ENCODE measurements at regions not wholly inside any gene's neighbourhood (a gene's known extent, or its start where the extent isn't known, plus 50 kb on each side); places are given as distances from the start of the nearest gene placed in this dataset.

DNA sequence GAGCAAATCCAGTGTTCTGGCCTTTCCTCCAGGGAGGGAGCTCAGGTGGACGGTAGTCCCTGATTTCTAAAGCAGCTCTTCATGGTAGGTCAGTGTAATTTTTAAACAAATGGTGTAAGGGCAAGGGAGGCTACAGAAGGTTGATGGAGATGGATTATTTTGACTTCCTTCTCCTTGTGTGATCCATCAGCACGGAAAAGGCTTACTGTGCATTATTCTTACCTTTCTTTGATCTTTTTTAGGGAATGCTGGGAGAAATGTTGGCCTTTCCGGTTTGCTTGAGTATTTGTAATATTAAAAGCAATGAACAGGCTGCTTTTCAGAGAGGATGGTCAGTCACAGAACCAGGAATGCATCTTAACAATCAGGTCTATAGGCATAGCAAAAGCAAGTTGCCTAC, 487.0 kb upstream of the BTBD3 start:
- no peak overlapping the region for H2BK12ac ChIP-seq (ENCODE audit: low read depth, low read length)
- no peak overlapping the region for H3K14ac ChIP-seq (ENCODE audit: insufficient read length)
- no peak overlapping the region for H3K18ac ChIP-seq (ENCODE audit: extremely low read depth, low read length)
- FAIRE-seq (no peak), DNase-seq (ENCODE audit: low read depth in 1 of 2, low spot score in 2 of 2) (no peak)
- no peak overlapping the region for H2BK20ac ChIP-seq (ENCODE audit: low read length)
- ChIA-PET POLR2A (ENCODE audit: partially characterized antibody) (no interaction called here), CTCF (ENCODE audit: partially characterized antibody) (interaction anchor here (0.6 to 1.7 kb wide), 3 partner anchors 12 to 30 kb away, joined by 3 read pairs; no protein-coding TSS in a partner anchor)
- H3K4me1 ChIP-seq (replicated peaks in 1 of 4; ENCODE audit: control insufficient read depth in 3 of 4, insufficient read depth in 4 of 4, low read length in 3 of 4), result peaks cover 0 to 5% (median 2%) of the 10 kb centered on the region in 4 experiments; a peak in 3 of 7 replicates
- no peak overlapping the region for H4K91ac ChIP-seq (replicated peaks; ENCODE audit: insufficient read length, low read length)
- no peaks in the 10 kb centered on the region for H4K20me1 ChIP-seq (replicated peaks in 1 of 2; ENCODE audit: control insufficient read depth in 1 of 2, insufficient read depth in 2 of 2, low read length in 2 of 2)
- 0 out of 8 replicates have a peak, but pooled peaks cover 0 to 4% (median 0%) of the 10 kb centered on the region in 4 experiments for H3K36me3 ChIP-seq (ENCODE audit: control insufficient read depth in 2 of 4, insufficient read depth in 4 of 4, low read length in 3 of 4)
- no peak overlapping the region for H2BK120ac ChIP-seq (replicated peaks; ENCODE audit: low read depth, low read length)
- no peak overlapping the region for H2BK5ac ChIP-seq (ENCODE audit: low read depth, low read length)
- H4K5ac ChIP-seq (ENCODE audit: insufficient read length, low read depth, low read length), result no peak overlapping the region
- TF ChIP-seq SIN3A (conservative IDR thresholded peaks at IDR 0.05 in 1 of 2, IDR thresholded peaks at IDR 0.05 in 1 of 2; ENCODE audit: low read depth in 1 of 2, low read length in 2 of 2) (no peak), TCF12 (IDR thresholded peaks at IDR 0.05; ENCODE audit: low read depth, low read length) (no peak), YY1 (IDR thresholded peaks at IDR 0.05; ENCODE audit: low read depth, low read length) (no peak), GTF2F1 (IDR thresholded peaks at IDR 0.05; ENCODE audit: borderline replicate concordance, low read depth, low read length) (no peak), NRF1 (IDR thresholded peaks at IDR 0.05; ENCODE audit: low read depth, low read length) (no peak), BRCA1 (IDR thresholded peaks at IDR 0.05; ENCODE audit: low read depth, low read length) (no peak), SIRT6 (IDR thresholded peaks at IDR 0.05; ENCODE audit: low read length) (no peak)
- TF ChIP-seq, protein P1, sequence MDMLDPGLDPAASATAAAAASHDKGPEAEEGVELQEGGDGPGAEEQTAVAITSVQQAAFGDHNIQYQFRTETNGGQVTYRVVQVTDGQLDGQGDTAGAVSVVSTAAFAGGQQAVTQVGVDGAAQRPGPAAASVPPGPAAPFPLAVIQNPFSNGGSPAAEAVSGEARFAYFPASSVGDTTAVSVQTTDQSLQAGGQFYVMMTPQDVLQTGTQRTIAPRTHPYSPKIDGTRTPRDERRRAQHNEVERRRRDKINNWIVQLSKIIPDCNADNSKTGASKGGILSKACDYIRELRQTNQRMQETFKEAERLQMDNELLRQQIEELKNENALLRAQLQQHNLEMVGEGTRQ (IDR thresholded peaks at IDR 0.05; ENCODE audit: low read length), result no peak
- H3K56ac ChIP-seq (replicated peaks; ENCODE audit: insufficient read length, low read depth, low read length), result no peak overlapping the region
- H3K23ac ChIP-seq (ENCODE audit: insufficient read length), result no peak overlapping the region
- no peak overlapping the region for H3K4ac ChIP-seq (replicated peaks; ENCODE audit: insufficient read length, low read depth, low read length)
- H3K4me2 ChIP-seq (ENCODE audit: insufficient read depth in 1 of 2, low read depth in 2 of 2, low read length in 2 of 2), result no peak overlapping the region
- no peak overlapping the region for H3K4me3 ChIP-seq (ENCODE audit: extremely low read depth in 1 of 4, insufficient read depth in 2 of 4, low read depth in 3 of 4, low read length in 4 of 4)
- H3K79me2 ChIP-seq (ENCODE audit: control insufficient read depth in 1 of 2, insufficient read depth in 2 of 2, low read length in 2 of 2), result no peaks in the 10 kb centered on the region
- H3K9me3 ChIP-seq (ENCODE audit: insufficient read depth in 2 of 2, low read depth in 1 of 2, low read length in 1 of 2), result peaks cover 11 to 12% of the 10 kb centered on the region in 2 experiments
- H3K79me1 ChIP-seq (ENCODE audit: low read depth, low read length), result no peaks in the 10 kb centered on the region
- H3K27ac ChIP-seq (ENCODE audit: low read depth, low read length), result no peak overlapping the region
- 0 out of 2 replicates have a peak overlapping the region, but pooled peaks have one; percentile 36 for H2AFZ ChIP-seq (ENCODE audit: low read length)
- H3K9ac ChIP-seq (replicated peaks in 1 of 4; ENCODE audit: extremely low read depth in 1 of 4, low read depth in 3 of 4, low read length in 3 of 4), result no peak overlapping the region
- no peak overlapping the region for H2AK5ac ChIP-seq (ENCODE audit: low read depth, low read length)
- 91% methylated on average over 3 of the region's 3 CpGs; no CpG with 5 or more reads in 1 of the 2 experiments for WGBS, 2 experiments (ENCODE audit: extremely low coverage in 1 of 2, insufficient coverage in 1 of 2, insufficient read length in 1 of 2, insufficient replicate concordance in 2 of 2, low coverage in 1 of 2, low lambda C conversion rate in 2 of 2, missing lambda C conversion rate in 1 of 2)
- no peaks in the 10 kb centered on the region for H3K23me2 ChIP-seq (ENCODE audit: low read depth, low read length)
- no peak overlapping the region for H2BK15ac ChIP-seq (ENCODE audit: low read length)
- H3K27me3 ChIP-seq (replicated peaks in 1 of 4; ENCODE audit: control insufficient read depth in 3 of 4, extremely low read depth in 1 of 4, insufficient read depth in 3 of 4, low read length in 3 of 4), result no peaks in the 10 kb centered on the region
- no peak overlapping the region for H4K8ac ChIP-seq (ENCODE audit: extremely low read depth, insufficient read depth, low read length)

Data from H1 (cell line).